MM.1S (cell line): ENCODE measurements at regions not wholly inside any gene's neighbourhood (a gene's known extent, or its start where the extent isn't known, plus 50 kb on each side); places are given as distances from the start of the nearest gene placed in this dataset.
A peak's percentile ranks its signal among the peaks of the same experiment; 100 is the strongest.

ENCODE experiments used
- DNase-seq: peaks from one replicate; pipeline ENCODE4 v3.0.0-alpha.2; 2015
- H2AFZ ChIP-seq: fragments of 300-600 bp; sonication (generic); 2 replicates; pipeline ENCODE4 v1.6.0; 2016; ENCODE audit warnings: antibody characterized with exemption, low read length
- H3F3A ChIP-seq: fragments of 300-600 bp; sonication (generic); 2 replicates; pipeline ENCODE4 v1.6.1; 2016; ENCODE audit warnings: mild to moderate bottlenecking, antibody characterized with exemption, low read length, moderate library complexity, mixed read lengths; ENCODE audit not compliant: insufficient read depth
- H3K27ac ChIP-seq: fragments of 300-600 bp; sonication (generic); 2 replicates; pipeline ENCODE4 v1.5.1; 2016; ENCODE audit warnings: mild to moderate bottlenecking, low read length
- H3K27me3 ChIP-seq: fragments of 300-600 bp; sonication (generic); replicated peaks from 2 replicates; pipeline ENCODE4 v1.6.0; 2016; ENCODE audit warnings: low read length; ENCODE audit not compliant: insufficient read depth
- H3K36me3 ChIP-seq: fragments of 300-600 bp; sonication (generic); replicated peaks from 2 replicates; pipeline ENCODE4 v1.6.1; 2016; ENCODE audit warnings: mild to moderate bottlenecking, low read length, mixed read lengths; ENCODE audit not compliant: insufficient read depth
- H3K4me1 ChIP-seq: fragments of 300-600 bp; sonication (generic); 2 replicates; pipeline ENCODE4 v1.6.1; 2016; ENCODE audit warnings: low read length, mixed read lengths
- H3K4me2 ChIP-seq: fragments of 300-600 bp; sonication (generic); 2 replicates; pipeline ENCODE4 v1.6.0; 2016; ENCODE audit warnings: low read depth, low read length
- H3K4me3 ChIP-seq: fragments of 300-600 bp; sonication (generic); 2 replicates; pipeline ENCODE4 v1.5.1; 2016; ENCODE audit warnings: low read length, mixed read lengths
- H3K79me2 ChIP-seq: fragments of 300-600 bp; sonication (generic); 2 replicates; pipeline ENCODE4 v1.6.1; 2016; ENCODE audit warnings: mixed run types, low read length, mixed read lengths
- H3K9ac ChIP-seq: fragments of 300-600 bp; sonication (generic); 2 replicates; pipeline ENCODE4 v1.6.1; 2016; ENCODE audit warnings: low read length, mixed read lengths
- H3K9me2 ChIP-seq: fragments of 300-600 bp; sonication (generic); replicated peaks from 2 replicates; pipeline ENCODE4 v1.6.1; 2016; ENCODE audit warnings: mild to moderate bottlenecking, low read length, mixed read lengths; ENCODE audit not compliant: insufficient read depth
- H3K9me3 ChIP-seq: fragments of 300-600 bp; sonication (generic); replicated peaks from 2 replicates; pipeline ENCODE4 v1.6.1; 2016; ENCODE audit warnings: mild to moderate bottlenecking, low read length, mixed read lengths; ENCODE audit not compliant: insufficient read depth
- H4K20me1 ChIP-seq: fragments of 300-600 bp; sonication (generic); 2 replicates; pipeline ENCODE4 v1.6.1; 2016; ENCODE audit warnings: mild to moderate bottlenecking, low read length, moderate library complexity, mixed read lengths; ENCODE audit not compliant: insufficient read depth
- EZH2 ChIP-seq: fragments of 300-600 bp; sonication (generic); optimal IDR thresholded peaks from 2 replicates; pipeline ENCODE3; 2017; ENCODE audit warnings: low read depth, mild to moderate bottlenecking, antibody characterized with exemption, low read length, mixed read lengths
- EZH2phosphoT487 ChIP-seq: fragments of 300-600 bp; sonication (generic); IDR thresholded peaks from 2 replicates; pipeline ENCODE4 v1.6.1; 2018; ENCODE audit warnings: antibody characterized with exemption, low read length
- TF ChIP-seq, protein P1 (sequence below): fragments of 300-600 bp; sonication (generic); IDR thresholded peaks from 2 replicates; pipeline ENCODE4 v1.5.1; 2016; ENCODE audit warnings: antibody characterized with exemption, low read length, mixed read lengths

DNA sequence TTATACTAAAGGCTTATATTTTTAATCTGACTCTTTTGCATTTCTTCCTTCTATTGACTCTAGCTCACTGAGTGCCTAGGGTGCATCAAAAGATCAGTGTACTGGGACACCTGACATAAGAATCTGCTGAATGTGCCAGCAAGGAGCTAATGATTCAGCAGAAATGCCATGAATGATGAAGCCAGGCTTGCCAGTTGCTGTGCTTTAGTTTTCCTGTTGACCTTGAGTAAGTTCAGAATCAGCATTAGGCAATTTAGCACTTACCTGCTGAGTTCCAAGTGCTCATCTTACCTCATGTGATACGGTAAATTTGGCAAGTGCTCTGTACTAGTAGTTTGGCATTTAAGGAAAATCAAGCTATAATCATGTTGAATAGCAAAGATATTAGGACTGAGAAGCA is 523.2 kb upstream of the B3GALT2 start:
- H3K79me2 ChIP-seq: no peaks in the 10 kb centered on the region
- peak; percentile 23 for DNase-seq
- H3K4me1 ChIP-seq: no peaks in the 10 kb centered on the region
- no peak overlapping the region for H2AFZ ChIP-seq
- H3K4me3 ChIP-seq: no peak overlapping the region
- H3K36me3 ChIP-seq: no peaks in the 10 kb centered on the region
- no peaks in the 10 kb centered on the region for H3K9me3 ChIP-seq
- no peak overlapping the region for H3K4me2 ChIP-seq
- no peaks in the 10 kb centered on the region for H4K20me1 ChIP-seq
- H3K9me2 ChIP-seq: no peaks in the 10 kb centered on the region
- H3K27ac ChIP-seq: no peak overlapping the region
- no peak overlapping the region for H3K9ac ChIP-seq
- TF ChIP-seq EZH2: no peak
- no peak for TF ChIP-seq EZH2phosphoT487
- TF ChIP-seq, protein P1, sequence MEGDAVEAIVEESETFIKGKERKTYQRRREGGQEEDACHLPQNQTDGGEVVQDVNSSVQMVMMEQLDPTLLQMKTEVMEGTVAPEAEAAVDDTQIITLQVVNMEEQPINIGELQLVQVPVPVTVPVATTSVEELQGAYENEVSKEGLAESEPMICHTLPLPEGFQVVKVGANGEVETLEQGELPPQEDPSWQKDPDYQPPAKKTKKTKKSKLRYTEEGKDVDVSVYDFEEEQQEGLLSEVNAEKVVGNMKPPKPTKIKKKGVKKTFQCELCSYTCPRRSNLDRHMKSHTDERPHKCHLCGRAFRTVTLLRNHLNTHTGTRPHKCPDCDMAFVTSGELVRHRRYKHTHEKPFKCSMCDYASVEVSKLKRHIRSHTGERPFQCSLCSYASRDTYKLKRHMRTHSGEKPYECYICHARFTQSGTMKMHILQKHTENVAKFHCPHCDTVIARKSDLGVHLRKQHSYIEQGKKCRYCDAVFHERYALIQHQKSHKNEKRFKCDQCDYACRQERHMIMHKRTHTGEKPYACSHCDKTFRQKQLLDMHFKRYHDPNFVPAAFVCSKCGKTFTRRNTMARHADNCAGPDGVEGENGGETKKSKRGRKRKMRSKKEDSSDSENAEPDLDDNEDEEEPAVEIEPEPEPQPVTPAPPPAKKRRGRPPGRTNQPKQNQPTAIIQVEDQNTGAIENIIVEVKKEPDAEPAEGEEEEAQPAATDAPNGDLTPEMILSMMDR: no peak
- no peaks in the 10 kb centered on the region for H3K27me3 ChIP-seq
- no peaks in the 10 kb centered on the region for H3F3A ChIP-seq

DNA sequence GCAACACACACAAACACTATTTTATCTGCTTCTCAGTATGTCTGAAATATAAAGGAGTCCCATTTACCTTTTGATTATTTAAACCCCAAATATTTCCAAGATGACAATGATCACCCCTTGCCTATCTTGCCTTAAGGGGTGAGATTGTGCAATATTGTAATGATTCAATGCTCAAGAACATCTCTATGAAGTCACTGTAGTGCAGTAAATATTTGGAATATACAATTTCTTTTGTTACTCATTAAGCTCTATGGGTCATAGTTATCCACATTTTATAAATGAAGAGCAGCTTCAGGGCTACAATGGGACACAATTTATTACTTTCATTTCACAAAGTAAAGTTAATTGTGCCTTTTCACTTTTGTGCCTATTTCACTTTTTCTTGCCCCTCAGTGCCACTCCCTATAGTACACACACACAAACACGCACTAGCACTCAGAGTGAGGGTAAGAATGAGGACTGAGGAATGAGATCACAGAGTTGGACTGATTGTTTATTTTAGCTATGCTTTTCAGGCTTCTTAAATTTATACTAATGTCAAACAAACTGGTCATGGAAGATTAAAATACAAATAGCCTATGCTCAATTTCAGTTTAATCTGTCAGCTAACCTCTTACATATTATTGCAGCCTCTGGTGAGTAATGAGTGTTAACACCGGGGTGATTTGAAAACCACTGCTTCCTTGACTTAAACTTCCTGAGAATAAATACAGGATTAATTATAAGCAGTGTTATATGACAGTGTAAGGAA is 521.0 kb upstream of the B3GALT2 start:
- Histone ChIP-seq H3K9me2 (no peaks in the 10 kb centered on the region), H4K20me1 (no peaks in the 10 kb centered on the region), H3K4me3 (no peak overlapping the region), H3K27ac (no peak overlapping the region), H3K4me1 (no peaks in the 10 kb centered on the region), H3K9me3 (no peaks in the 10 kb centered on the region), H3K36me3 (no peaks in the 10 kb centered on the region), H3K9ac (no peak overlapping the region), H3F3A (no peaks in the 10 kb centered on the region), H3K4me2 (no peak overlapping the region), H2AFZ (no peak overlapping the region), H3K79me2 (no peaks in the 10 kb centered on the region), H3K27me3 (no peaks in the 10 kb centered on the region)
- no peak for TF ChIP-seq EZH2
- no peak for TF ChIP-seq EZH2phosphoT487
- DNase-seq: no peak

DNA sequence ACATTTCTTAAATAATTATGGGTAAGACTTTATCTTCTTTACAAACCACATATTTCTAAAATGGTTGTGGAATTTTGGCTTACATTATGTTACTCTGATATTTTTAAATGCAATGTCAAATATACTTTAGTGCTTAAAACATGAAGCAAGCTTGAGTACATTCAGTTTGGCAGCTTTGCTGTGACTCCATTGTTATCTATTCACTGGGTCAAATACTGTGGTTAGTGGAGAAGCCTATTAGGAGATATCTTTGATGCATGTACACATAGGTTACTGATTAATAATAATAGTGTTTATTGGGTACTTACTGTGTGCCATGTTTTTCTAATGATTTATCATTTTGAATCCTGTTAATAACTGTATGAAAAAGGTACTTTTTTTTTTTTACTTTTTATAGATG is 520.4 kb upstream of the B3GALT2 start:
- no peaks in the 10 kb centered on the region for H3F3A ChIP-seq
- no peak for DNase-seq
- H3K36me3 ChIP-seq: no peaks in the 10 kb centered on the region
- no peak overlapping the region for H3K27ac ChIP-seq
- no peak overlapping the region for H3K9ac ChIP-seq
- TF ChIP-seq, protein P1: no peak
- TF ChIP-seq EZH2phosphoT487 (no peak), EZH2 (no peak)
- H2AFZ ChIP-seq: no peak overlapping the region
- no peaks in the 10 kb centered on the region for H3K9me3 ChIP-seq
- no peak overlapping the region for H3K4me2 ChIP-seq
- H4K20me1 ChIP-seq: no peaks in the 10 kb centered on the region
- no peak overlapping the region for H3K4me3 ChIP-seq
- no peaks in the 10 kb centered on the region for H3K4me1 ChIP-seq
- no peaks in the 10 kb centered on the region for H3K9me2 ChIP-seq
- no peaks in the 10 kb centered on the region for H3K27me3 ChIP-seq
- no peaks in the 10 kb centered on the region for H3K79me2 ChIP-seq

DNA sequence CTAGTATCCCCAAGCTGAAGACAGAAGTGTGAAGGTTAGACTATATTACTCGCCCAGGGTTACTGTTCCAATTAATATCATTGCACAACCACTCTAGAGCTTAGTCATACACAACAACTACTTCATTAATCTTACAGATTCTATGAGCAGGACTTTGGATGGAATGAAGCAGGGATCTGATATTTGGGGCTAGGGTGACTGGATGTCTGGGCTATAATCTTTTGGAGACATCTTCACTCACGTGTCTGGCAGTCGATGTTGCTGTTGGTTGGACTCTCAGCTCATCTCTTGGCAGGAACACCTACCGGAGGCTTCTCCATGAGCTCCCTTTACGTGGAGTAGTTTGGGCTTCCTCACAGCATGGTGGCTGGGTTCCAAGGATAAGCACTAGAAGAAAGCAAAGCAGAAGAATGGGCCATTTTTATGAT is 519.2 kb upstream of the B3GALT2 start:
- Histone ChIP-seq H3K27me3 (no peaks in the 10 kb centered on the region), H3K36me3 (no peaks in the 10 kb centered on the region), H4K20me1 (no peaks in the 10 kb centered on the region), H3K4me1 (no peaks in the 10 kb centered on the region), H3K9me2 (no peaks in the 10 kb centered on the region), H3K4me3 (no peak overlapping the region), H3K9ac (no peak overlapping the region), H3K4me2 (no peak overlapping the region), H2AFZ (no peak overlapping the region), H3K9me3 (no peaks in the 10 kb centered on the region), H3K27ac (no peak overlapping the region), H3F3A (no peaks in the 10 kb centered on the region), H3K79me2 (no peaks in the 10 kb centered on the region)
- TF ChIP-seq EZH2 (no peak), EZH2phosphoT487 (no peak)
- TF ChIP-seq, protein P1: no peak
- no peak for DNase-seq
